MM.1S (cell line): ENCODE measurements at regions not wholly inside any gene's neighbourhood (a gene's known extent, or its start where the extent isn't known, plus 50 kb on each side); places are given as distances from the start of the nearest gene placed in this dataset.

ENCODE experiments used
- DNase-seq: peaks from one replicate; pipeline ENCODE4 v3.0.0-alpha.2; 2015
- H2AFZ ChIP-seq: fragments of 300-600 bp; sonication (generic); 2 replicates; pipeline ENCODE4 v1.6.0; 2016; ENCODE audit warnings: antibody characterized with exemption, low read length
- H3F3A ChIP-seq: fragments of 300-600 bp; sonication (generic); 2 replicates; pipeline ENCODE4 v1.6.1; 2016; ENCODE audit warnings: mild to moderate bottlenecking, antibody characterized with exemption, low read length, moderate library complexity, mixed read lengths; ENCODE audit not compliant: insufficient read depth
- H3K27ac ChIP-seq: fragments of 300-600 bp; sonication (generic); 2 replicates; pipeline ENCODE4 v1.5.1; 2016; ENCODE audit warnings: mild to moderate bottlenecking, low read length
- H3K27me3 ChIP-seq: fragments of 300-600 bp; sonication (generic); replicated peaks from 2 replicates; pipeline ENCODE4 v1.6.0; 2016; ENCODE audit warnings: low read length; ENCODE audit not compliant: insufficient read depth
- H3K36me3 ChIP-seq: fragments of 300-600 bp; sonication (generic); replicated peaks from 2 replicates; pipeline ENCODE4 v1.6.1; 2016; ENCODE audit warnings: mild to moderate bottlenecking, low read length, mixed read lengths; ENCODE audit not compliant: insufficient read depth
- H3K4me1 ChIP-seq: fragments of 300-600 bp; sonication (generic); 2 replicates; pipeline ENCODE4 v1.6.1; 2016; ENCODE audit warnings: low read length, mixed read lengths
- H3K4me2 ChIP-seq: fragments of 300-600 bp; sonication (generic); 2 replicates; pipeline ENCODE4 v1.6.0; 2016; ENCODE audit warnings: low read depth, low read length
- H3K4me3 ChIP-seq: fragments of 300-600 bp; sonication (generic); 2 replicates; pipeline ENCODE4 v1.5.1; 2016; ENCODE audit warnings: low read length, mixed read lengths
- H3K79me2 ChIP-seq: fragments of 300-600 bp; sonication (generic); 2 replicates; pipeline ENCODE4 v1.6.1; 2016; ENCODE audit warnings: mixed run types, low read length, mixed read lengths
- H3K9ac ChIP-seq: fragments of 300-600 bp; sonication (generic); 2 replicates; pipeline ENCODE4 v1.6.1; 2016; ENCODE audit warnings: low read length, mixed read lengths
- H3K9me2 ChIP-seq: fragments of 300-600 bp; sonication (generic); replicated peaks from 2 replicates; pipeline ENCODE4 v1.6.1; 2016; ENCODE audit warnings: mild to moderate bottlenecking, low read length, mixed read lengths; ENCODE audit not compliant: insufficient read depth
- H3K9me3 ChIP-seq: fragments of 300-600 bp; sonication (generic); replicated peaks from 2 replicates; pipeline ENCODE4 v1.6.1; 2016; ENCODE audit warnings: mild to moderate bottlenecking, low read length, mixed read lengths; ENCODE audit not compliant: insufficient read depth
- H4K20me1 ChIP-seq: fragments of 300-600 bp; sonication (generic); 2 replicates; pipeline ENCODE4 v1.6.1; 2016; ENCODE audit warnings: mild to moderate bottlenecking, low read length, moderate library complexity, mixed read lengths; ENCODE audit not compliant: insufficient read depth
- CTCF ChIP-seq: fragments of 300-600 bp; sonication (generic); IDR thresholded peaks from 2 replicates; pipeline ENCODE4 v1.5.1; 2016; ENCODE audit warnings: antibody characterized with exemption, low read length, mixed read lengths
- EZH2 ChIP-seq: fragments of 300-600 bp; sonication (generic); optimal IDR thresholded peaks from 2 replicates; pipeline ENCODE3; 2017; ENCODE audit warnings: low read depth, mild to moderate bottlenecking, antibody characterized with exemption, low read length, mixed read lengths
- EZH2phosphoT487 ChIP-seq: fragments of 300-600 bp; sonication (generic); IDR thresholded peaks from 2 replicates; pipeline ENCODE4 v1.6.1; 2018; ENCODE audit warnings: antibody characterized with exemption, low read length

- Histone ChIP-seq H4K20me1 (no peaks in the 10 kb centered on the region), H3K9ac (no peak overlapping the region), H3F3A (no peaks in the 10 kb centered on the region), H3K36me3 (no peaks in the 10 kb centered on the region), H3K9me2 (no peaks in the 10 kb centered on the region), H2AFZ (no peak overlapping the region), H3K4me3 (no peak overlapping the region), H3K27me3 (no peaks in the 10 kb centered on the region), H3K27ac (no peak overlapping the region), H3K4me2 (no peak overlapping the region), H3K9me3 (no peaks in the 10 kb centered on the region), H3K79me2 (no peaks in the 10 kb centered on the region), H3K4me1 (no peaks in the 10 kb centered on the region)
- no peak for TF ChIP-seq EZH2
- no peak for TF ChIP-seq CTCF
- TF ChIP-seq EZH2phosphoT487, result no peak
- DNase-seq, result no peak
These were observed 572.1 kb downstream of the C4orf33 start for GRCh38 chr4:129668092-129668491.

- Histone ChIP-seq H3K27me3 (no peaks in the 10 kb centered on the region), H3K27ac (no peak overlapping the region)
These were observed 577.0 kb downstream of the C4orf33 start for GRCh38 chr4:129672941-129673340.

GRCh38 chr4:129675036-129675435 is 579.1 kb downstream of the C4orf33 start:
- no peak overlapping the region for H3K4me2 ChIP-seq
- TF ChIP-seq CTCF (no peak), EZH2phosphoT487 (no peak), EZH2 (no peak)
- DNase-seq, result no peak

More at GRCh38 chr4:129672941-129673340, 577.0 kb downstream of the C4orf33 start:
- Histone ChIP-seq H3K9me2 (no peaks in the 10 kb centered on the region), H2AFZ (no peak overlapping the region), H3K79me2 (no peaks in the 10 kb centered on the region), H3K4me2 (no peak overlapping the region), H3K36me3 (no peaks in the 10 kb centered on the region), H3F3A (no peaks in the 10 kb centered on the region), H4K20me1 (no peaks in the 10 kb centered on the region), H3K9ac (no peak overlapping the region), H3K4me3 (no peak overlapping the region), H3K4me1 (no peaks in the 10 kb centered on the region), H3K9me3 (no peaks in the 10 kb centered on the region)
- DNase-seq, result no peak
- TF ChIP-seq CTCF (no peak), EZH2 (no peak), EZH2phosphoT487 (no peak)

More at GRCh38 chr4:129675036-129675435, 579.1 kb downstream of the C4orf33 start:
- Histone ChIP-seq H3K27me3 (no peaks in the 10 kb centered on the region), H4K20me1 (no peaks in the 10 kb centered on the region), H3K36me3 (no peaks in the 10 kb centered on the region), H2AFZ (no peak overlapping the region), H3K9me2 (no peaks in the 10 kb centered on the region), H3F3A (no peaks in the 10 kb centered on the region), H3K9me3 (no peaks in the 10 kb centered on the region), H3K4me3 (no peak overlapping the region), H3K4me1 (no peaks in the 10 kb centered on the region), H3K9ac (no peak overlapping the region), H3K79me2 (no peaks in the 10 kb centered on the region), H3K27ac (no peak overlapping the region)
